ENCODE measurements at regions not wholly inside any gene's neighbourhood (a gene's known extent, or its start where the extent isn't known, plus 50 kb on each side); places are given as distances from the start of the nearest gene placed in this dataset.
A peak's percentile ranks its signal among the peaks of the same experiment; 100 is the strongest.
"Not testable (repeated sequence)": the region's sequence is repeated elsewhere in the genome, so short reads cannot be mapped to it uniquely, and the experiment has no call there.

DNA sequence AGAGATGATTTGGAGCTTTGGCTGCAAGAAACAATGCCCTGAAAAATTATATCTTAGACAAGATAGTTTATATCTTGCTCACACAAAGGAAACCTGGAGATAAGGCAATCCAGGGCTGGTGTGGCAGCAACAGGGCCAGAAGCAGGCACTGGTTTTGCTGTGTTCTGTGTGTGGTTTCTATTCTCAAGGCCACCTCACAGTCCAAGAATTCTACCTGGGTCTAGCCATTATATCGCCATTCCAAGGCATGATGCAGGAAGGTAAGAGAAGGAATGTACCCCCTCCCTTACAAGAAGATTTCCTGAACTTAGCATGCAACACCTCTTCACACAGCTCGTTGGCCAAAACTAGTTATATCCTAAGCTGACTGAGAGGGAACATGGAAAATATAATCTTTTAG lies 74.5 kb upstream of the MEGF10 start:
- DNase-seq = no peak

GRCh38 chr5:127216898-127217675 lies 73.5 kb upstream of the MEGF10 start:
- DNase-seq = no peak

- DNase-seq = not testable (repeated sequence)
These were observed 68.7 kb upstream of the MEGF10 start for GRCh38 chr5:127221936-127222335.

- not testable (repeated sequence) for DNase-seq
These were observed 67.9 kb upstream of the MEGF10 start for GRCh38 chr5:127222571-127223156.

- no peak for DNase-seq
These were observed 67.2 kb upstream of the MEGF10 start for GRCh38 chr5:127223256-127223974.

- no peak for DNase-seq
These were observed 62.7 kb upstream of the MEGF10 start for GRCh38 chr5:127227881-127228280.

DNA sequence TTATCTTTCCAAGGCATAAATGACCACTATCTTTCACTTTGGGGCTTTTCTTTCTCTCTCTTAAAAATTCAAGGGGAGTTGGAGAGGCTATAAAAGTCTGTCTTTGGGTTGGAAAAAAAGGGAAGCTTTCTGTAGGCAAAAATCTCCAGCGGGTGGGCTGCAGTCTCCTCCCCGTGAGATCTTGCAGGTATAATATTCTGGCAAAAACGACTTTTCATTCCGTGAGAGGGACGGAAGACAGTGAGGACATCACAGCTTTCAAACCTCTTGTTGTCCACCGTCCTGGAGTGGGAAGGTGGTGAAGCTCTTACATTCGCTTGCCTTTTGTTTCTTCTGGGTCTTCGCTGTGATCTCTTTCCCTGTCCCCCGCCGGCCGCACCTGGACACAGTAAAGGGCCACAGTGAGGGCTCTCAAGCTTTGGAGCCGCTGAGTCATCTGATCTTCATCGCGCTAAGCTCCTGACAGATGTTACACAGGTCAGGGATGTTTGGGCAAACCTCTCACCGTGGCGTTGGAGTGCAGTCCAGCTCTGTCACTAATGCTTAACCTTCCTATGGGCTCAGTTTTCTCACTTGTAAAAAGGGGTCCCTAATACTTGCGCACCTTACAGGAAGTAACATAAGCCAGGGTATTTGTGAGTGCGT lies 61.9 kb upstream of the MEGF10 start:
- DNase-seq = peak in 1 of 2 donors; percentile 2

DNA sequence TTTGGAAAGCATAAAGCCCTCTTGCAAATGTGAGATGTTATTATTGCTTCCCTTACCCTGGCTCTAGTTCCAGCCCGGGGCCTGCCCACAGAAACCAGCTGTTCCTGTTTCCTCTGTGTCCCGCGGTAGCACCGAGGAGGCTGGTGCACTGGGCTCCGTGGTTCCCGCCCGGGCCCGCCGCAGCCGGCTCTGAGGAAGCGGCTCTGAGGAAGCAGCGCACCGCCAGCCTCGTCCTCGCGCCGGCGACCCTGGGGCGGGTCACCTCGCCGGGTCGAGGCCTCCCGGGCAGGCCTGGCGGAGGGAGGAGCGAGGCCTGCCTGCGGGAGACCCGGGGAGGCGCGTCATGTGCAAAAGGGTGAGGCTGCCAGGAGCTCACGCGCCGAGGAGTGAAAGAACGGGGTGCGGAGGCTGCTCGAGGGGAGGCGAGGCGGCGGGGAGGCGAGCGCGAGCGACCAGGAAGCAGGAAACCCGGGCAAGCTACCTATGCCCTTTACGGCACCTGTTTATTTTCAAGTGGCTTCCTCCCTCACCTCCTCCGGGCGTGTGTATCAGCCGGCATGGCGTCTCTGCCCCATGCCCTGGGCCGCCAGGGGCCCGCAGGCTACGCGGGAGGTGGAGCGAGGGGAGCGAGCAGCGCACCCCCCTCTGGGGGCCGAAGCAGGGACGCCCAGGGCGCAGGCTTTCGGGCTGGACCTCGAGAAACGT lies 61.3 kb upstream of the MEGF10 start:
- DNase-seq = peak; percentile 26 to 42

DNA sequence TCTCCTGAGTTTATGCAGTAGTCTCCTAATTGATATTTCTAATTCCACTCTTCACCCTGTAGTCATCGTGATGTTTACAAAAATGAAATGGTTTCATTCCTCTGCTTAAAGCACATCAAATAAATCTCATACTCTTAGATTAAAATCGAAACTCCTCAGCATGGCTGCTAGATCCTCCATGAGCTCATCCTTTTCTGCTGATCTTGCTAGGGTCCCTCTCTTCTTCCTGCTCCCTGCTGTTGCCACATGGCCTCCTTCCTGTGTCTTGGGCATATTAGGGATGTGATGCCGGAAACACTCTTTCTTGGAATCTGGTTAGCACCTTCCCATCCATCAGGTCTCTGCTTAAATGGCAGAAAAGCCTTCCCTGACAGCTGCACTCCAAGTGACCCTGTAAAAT lies 59.5 kb upstream of the MEGF10 start:
- DNase-seq = no peak

GRCh38 chr5:127233590-127233989 lies 57.0 kb upstream of the MEGF10 start:
- no peak for DNase-seq

GRCh38 chr5:127235136-127235535 lies 55.5 kb upstream of the MEGF10 start:
- no peak for DNase-seq

DNA sequence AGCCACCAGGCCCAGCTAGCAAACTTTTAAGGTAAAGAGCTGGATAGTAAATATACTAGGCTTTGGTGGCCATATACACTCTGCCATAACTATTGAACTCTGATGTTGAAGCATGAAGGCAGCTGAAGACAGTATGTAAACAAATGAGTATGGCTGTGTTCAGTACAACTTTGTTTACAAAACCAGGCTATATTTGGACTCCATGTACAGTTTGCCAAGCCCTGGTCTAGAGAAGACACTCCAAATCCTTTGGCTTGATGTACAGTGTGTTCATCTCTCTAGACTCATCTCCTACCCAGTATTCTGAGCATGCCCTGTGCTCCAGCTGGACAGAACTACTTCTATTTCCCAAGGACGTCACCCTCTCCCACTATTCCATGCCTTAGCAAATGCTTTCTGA lies 54.3 kb upstream of the MEGF10 start:
- DNase-seq = no peak

Measured in right lung (tissue), 2 donors.